ENCODE measurements at regions not wholly inside any gene's neighbourhood (a gene's known extent, or its start where the extent isn't known, plus 50 kb on each side); places are given as distances from the start of the nearest gene placed in this dataset.

- Histone ChIP-seq H3K9me3 (ENCODE audit: control insufficient read depth in 4 of 4, low read length in 3 of 4) (no peaks in the 10 kb centered on the region), H3K4me3 (ENCODE audit: low read depth in 1 of 3, low read length in 3 of 3) (no peak overlapping the region), H3K27ac (ENCODE audit: low read depth in 1 of 2, low read length in 2 of 2) (no peak overlapping the region), H3K27me3 (ENCODE audit: control insufficient read depth in 4 of 4, insufficient read depth in 4 of 4, low read length in 3 of 4) (no peaks in the 10 kb centered on the region), H3K4me1 (ENCODE audit: control insufficient read depth in 4 of 4, insufficient read depth in 4 of 4, low read length in 3 of 4) (no peaks in the 10 kb centered on the region), H3K9ac (ENCODE audit: low read depth in 1 of 2, low read length in 2 of 2) (no peak overlapping the region), H3K36me3 (ENCODE audit: control insufficient read depth in 4 of 4, insufficient read depth in 3 of 4, low read depth in 1 of 4, low read length in 3 of 4) (no peaks in the 10 kb centered on the region)
- 17% methylated on average over 3 of the region's 3 CpGs for WGBS
- TF ChIP-seq RAD21 (IDR thresholded peaks at IDR 0.05) (no peak), TAF1 (conservative IDR thresholded peaks at IDR 0.05) (no peak), FOXA2 (IDR thresholded peaks at IDR 0.05) (no peak), ZBTB33 (IDR thresholded peaks at IDR 0.05) (no peak), HNF4A (conservative IDR thresholded peaks at IDR 0.05) (no peak), RXRA (IDR thresholded peaks at IDR 0.05) (no peak), JUND (IDR thresholded peaks at IDR 0.05) (no peak), GABPA (IDR thresholded peaks at IDR 0.05 in 1 of 2, conservative IDR thresholded peaks at IDR 0.05 in 1 of 2) (no peak), SP1 (IDR thresholded peaks at IDR 0.05) (no peak), YY1 (IDR thresholded peaks at IDR 0.05) (no peak), FOXA1 (IDR thresholded peaks at IDR 0.05) (no peak), NR2F2 (IDR thresholded peaks at IDR 0.05) (no peak), HNF4G (IDR thresholded peaks at IDR 0.05) (no peak), EGR1 (IDR thresholded peaks at IDR 0.05; ENCODE audit: low read depth in 2 of 2) (no peak)
- TF ChIP-seq, protein P1, sequence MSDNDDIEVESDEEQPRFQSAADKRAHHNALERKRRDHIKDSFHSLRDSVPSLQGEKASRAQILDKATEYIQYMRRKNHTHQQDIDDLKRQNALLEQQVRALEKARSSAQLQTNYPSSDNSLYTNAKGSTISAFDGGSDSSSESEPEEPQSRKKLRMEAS (IDR thresholded peaks at IDR 0.05), result no peak
- TF ChIP-seq, protein P2, sequence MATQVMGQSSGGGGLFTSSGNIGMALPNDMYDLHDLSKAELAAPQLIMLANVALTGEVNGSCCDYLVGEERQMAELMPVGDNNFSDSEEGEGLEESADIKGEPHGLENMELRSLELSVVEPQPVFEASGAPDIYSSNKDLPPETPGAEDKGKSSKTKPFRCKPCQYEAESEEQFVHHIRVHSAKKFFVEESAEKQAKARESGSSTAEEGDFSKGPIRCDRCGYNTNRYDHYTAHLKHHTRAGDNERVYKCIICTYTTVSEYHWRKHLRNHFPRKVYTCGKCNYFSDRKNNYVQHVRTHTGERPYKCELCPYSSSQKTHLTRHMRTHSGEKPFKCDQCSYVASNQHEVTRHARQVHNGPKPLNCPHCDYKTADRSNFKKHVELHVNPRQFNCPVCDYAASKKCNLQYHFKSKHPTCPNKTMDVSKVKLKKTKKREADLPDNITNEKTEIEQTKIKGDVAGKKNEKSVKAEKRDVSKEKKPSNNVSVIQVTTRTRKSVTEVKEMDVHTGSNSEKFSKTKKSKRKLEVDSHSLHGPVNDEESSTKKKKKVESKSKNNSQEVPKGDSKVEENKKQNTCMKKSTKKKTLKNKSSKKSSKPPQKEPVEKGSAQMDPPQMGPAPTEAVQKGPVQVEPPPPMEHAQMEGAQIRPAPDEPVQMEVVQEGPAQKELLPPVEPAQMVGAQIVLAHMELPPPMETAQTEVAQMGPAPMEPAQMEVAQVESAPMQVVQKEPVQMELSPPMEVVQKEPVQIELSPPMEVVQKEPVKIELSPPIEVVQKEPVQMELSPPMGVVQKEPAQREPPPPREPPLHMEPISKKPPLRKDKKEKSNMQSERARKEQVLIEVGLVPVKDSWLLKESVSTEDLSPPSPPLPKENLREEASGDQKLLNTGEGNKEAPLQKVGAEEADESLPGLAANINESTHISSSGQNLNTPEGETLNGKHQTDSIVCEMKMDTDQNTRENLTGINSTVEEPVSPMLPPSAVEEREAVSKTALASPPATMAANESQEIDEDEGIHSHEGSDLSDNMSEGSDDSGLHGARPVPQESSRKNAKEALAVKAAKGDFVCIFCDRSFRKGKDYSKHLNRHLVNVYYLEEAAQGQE (IDR thresholded peaks at IDR 0.05), result no peak
- TF ChIP-seq, protein P3, sequence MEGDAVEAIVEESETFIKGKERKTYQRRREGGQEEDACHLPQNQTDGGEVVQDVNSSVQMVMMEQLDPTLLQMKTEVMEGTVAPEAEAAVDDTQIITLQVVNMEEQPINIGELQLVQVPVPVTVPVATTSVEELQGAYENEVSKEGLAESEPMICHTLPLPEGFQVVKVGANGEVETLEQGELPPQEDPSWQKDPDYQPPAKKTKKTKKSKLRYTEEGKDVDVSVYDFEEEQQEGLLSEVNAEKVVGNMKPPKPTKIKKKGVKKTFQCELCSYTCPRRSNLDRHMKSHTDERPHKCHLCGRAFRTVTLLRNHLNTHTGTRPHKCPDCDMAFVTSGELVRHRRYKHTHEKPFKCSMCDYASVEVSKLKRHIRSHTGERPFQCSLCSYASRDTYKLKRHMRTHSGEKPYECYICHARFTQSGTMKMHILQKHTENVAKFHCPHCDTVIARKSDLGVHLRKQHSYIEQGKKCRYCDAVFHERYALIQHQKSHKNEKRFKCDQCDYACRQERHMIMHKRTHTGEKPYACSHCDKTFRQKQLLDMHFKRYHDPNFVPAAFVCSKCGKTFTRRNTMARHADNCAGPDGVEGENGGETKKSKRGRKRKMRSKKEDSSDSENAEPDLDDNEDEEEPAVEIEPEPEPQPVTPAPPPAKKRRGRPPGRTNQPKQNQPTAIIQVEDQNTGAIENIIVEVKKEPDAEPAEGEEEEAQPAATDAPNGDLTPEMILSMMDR (IDR thresholded peaks at IDR 0.05; ENCODE audit: low read depth, low read length, missing input control), result no peak
- TF ChIP-seq, protein P4, sequence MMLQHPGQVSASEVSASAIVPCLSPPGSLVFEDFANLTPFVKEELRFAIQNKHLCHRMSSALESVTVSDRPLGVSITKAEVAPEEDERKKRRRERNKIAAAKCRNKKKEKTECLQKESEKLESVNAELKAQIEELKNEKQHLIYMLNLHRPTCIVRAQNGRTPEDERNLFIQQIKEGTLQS (IDR thresholded peaks at IDR 0.05), result no peak
- DNase-seq (ENCODE audit: low spot score), result no peak
Measured at GRCh38 chr6:153437193-153437592, 306.1 kb upstream of the RGS17 start.
